ENCODE measurements at regions not wholly inside any gene's neighbourhood (a gene's known extent, or its start where the extent isn't known, plus 50 kb on each side); places are given as distances from the start of the nearest gene placed in this dataset.

GRCh38 chr1:57949168-57949567, 525.3 kb upstream of the DAB1 start:
- in situ Hi-C loops (cut with HindIII; ENCODE audit: low sequenced_read_pairs): no loop called here

- in situ Hi-C loops (cut with HindIII; ENCODE audit: low sequenced_read_pairs): no loop called here
These were observed 523.6 kb upstream of the DAB1 start for GRCh38 chr1:57947471-57947870.

- in situ Hi-C loops (cut with HindIII; ENCODE audit: low sequenced_read_pairs): no loop called here
These were observed 521.2 kb upstream of the DAB1 start for GRCh38 chr1:57945045-57945444.

- in situ Hi-C loops (cut with HindIII; ENCODE audit: low sequenced_read_pairs): no loop called here
These were observed 519.5 kb upstream of the DAB1 start for GRCh38 chr1:57943365-57943764.

- in situ Hi-C loops (cut with HindIII; ENCODE audit: low sequenced_read_pairs): no loop called here
These were observed 510.9 kb upstream of the DAB1 start for GRCh38 chr1:57934745-57935144.

GRCh38 chr1:57927003-57927402, 503.1 kb upstream of the DAB1 start:
- in situ Hi-C loops (cut with HindIII; ENCODE audit: low sequenced_read_pairs): no loop called here

- in situ Hi-C loops (cut with HindIII; ENCODE audit: low sequenced_read_pairs): no loop called here
These were observed 502.2 kb upstream of the DAB1 start for GRCh38 chr1:57926025-57926552.

GRCh38 chr1:57925226-57925625, 501.4 kb upstream of the DAB1 start:
- in situ Hi-C loops (cut with HindIII; ENCODE audit: low sequenced_read_pairs): no loop called here

- in situ Hi-C loops (cut with HindIII; ENCODE audit: low sequenced_read_pairs): no loop called here
These were observed 498.3 kb upstream of the DAB1 start for GRCh38 chr1:57922130-57922529.

- in situ Hi-C loops (cut with HindIII; ENCODE audit: low sequenced_read_pairs): no loop called here
These were observed 492.2 kb upstream of the DAB1 start for GRCh38 chr1:57916041-57916440.

- in situ Hi-C loops (cut with HindIII; ENCODE audit: low sequenced_read_pairs): no loop called here
These were observed 487.6 kb upstream of the DAB1 start for GRCh38 chr1:57911427-57911826.

- in situ Hi-C loops (cut with HindIII; ENCODE audit: low sequenced_read_pairs): no loop called here
These were observed 486.9 kb upstream of the DAB1 start for GRCh38 chr1:57910782-57911181.

- in situ Hi-C loops (cut with HindIII; ENCODE audit: low sequenced_read_pairs): no loop called here
These were observed 486.4 kb upstream of the DAB1 start for GRCh38 chr1:57910305-57910704.

GRCh38 chr1:57908147-57908890, 484.5 kb upstream of the DAB1 start:
- in situ Hi-C loops (cut with HindIII; ENCODE audit: low sequenced_read_pairs): no loop called here

GRCh38 chr1:57901208-57901919, 477.5 kb upstream of the DAB1 start:
- in situ Hi-C loops (cut with HindIII; ENCODE audit: low sequenced_read_pairs): no loop called here

GRCh38 chr1:57898531-57898930, 474.7 kb upstream of the DAB1 start:
- in situ Hi-C loops (cut with HindIII; ENCODE audit: low sequenced_read_pairs): no loop called here

GRCh38 chr1:57897581-57897980, 473.7 kb upstream of the DAB1 start:
- in situ Hi-C loops (cut with HindIII; ENCODE audit: low sequenced_read_pairs): no loop called here

GRCh38 chr1:57894315-57894714, 470.5 kb upstream of the DAB1 start:
- in situ Hi-C loops (cut with HindIII; ENCODE audit: low sequenced_read_pairs): no loop called here

GRCh38 chr1:57889676-57890320, 465.9 kb upstream of the DAB1 start:
- in situ Hi-C loops (cut with HindIII; ENCODE audit: low sequenced_read_pairs): no loop called here

- in situ Hi-C loops (cut with HindIII; ENCODE audit: low sequenced_read_pairs): no loop called here
These were observed 464.2 kb upstream of the DAB1 start for GRCh38 chr1:57887964-57888491.

- in situ Hi-C loops (cut with HindIII; ENCODE audit: low sequenced_read_pairs): no loop called here
These were observed 462.5 kb upstream of the DAB1 start for GRCh38 chr1:57886376-57886775.

- in situ Hi-C loops (cut with HindIII; ENCODE audit: low sequenced_read_pairs): no loop called here
These were observed 459.8 kb upstream of the DAB1 start for GRCh38 chr1:57883642-57883995.
